Hepatocyte (in vitro differentiated cells): ENCODE measurements at regions not wholly inside any gene's neighbourhood (a gene's known extent, or its start where the extent isn't known, plus 50 kb on each side); places are given as distances from the start of the nearest gene placed in this dataset.

ENCODE experiments used
- CTCF ChIP-seq: fragments of 200-600 bp; sonication (generic); IDR thresholded peaks from 2 replicates; pipeline ENCODE4 v1.5.1; 2016; ENCODE audit warnings: antibody characterized with exemption, mild to moderate bottlenecking; ENCODE audit not compliant: poor library complexity
- EZH2 ChIP-seq: fragments of 200-600 bp; sonication (generic); IDR thresholded peaks from 2 replicates; pipeline ENCODE4 v1.6.1; 2016; ENCODE audit warnings: antibody characterized with exemption, mild to moderate bottlenecking, borderline replicate concordance

GRCh38 chr11:119504371-119504770 lies 81.4 kb upstream of the THY1 start:
- TF ChIP-seq CTCF (no peak), EZH2 (no peak)
